H9 (cell line): ENCODE measurements at regions not wholly inside any gene's neighbourhood (a gene's known extent, or its start where the extent isn't known, plus 50 kb on each side); places are given as distances from the start of the nearest gene placed in this dataset.

Experiments
- DNase-seq: peaks from one replicate; pipeline ENCODE4 v3.0.0-alpha.2; 2017
- H2AFZ ChIP-seq: one replicate; pipeline ENCODE4 v1.6.1; 2013; ENCODE audit warnings: mild to moderate bottlenecking, low read length, control low read depth, moderate library complexity
- H2AK5ac ChIP-seq: 2 replicates; pipeline ENCODE4 v1.6.1; 2013; ENCODE audit warnings: low read length, control low read depth, mixed read lengths; ENCODE audit not compliant: insufficient read length
- H2BK120ac ChIP-seq: one replicate; pipeline ENCODE4 v1.6.1; 2013; ENCODE audit warnings: low read depth, mild to moderate bottlenecking, low read length, control low read depth, inconsistent platforms; ENCODE audit not compliant: poor library complexity, severe bottlenecking
- H2BK12ac ChIP-seq: 2 replicates; pipeline ENCODE4 v1.6.1; 2013; ENCODE audit warnings: low read length, control low read depth, mixed read lengths, low read depth; ENCODE audit not compliant: insufficient read length
- H2BK15ac ChIP-seq: 2 replicates; pipeline ENCODE4 v1.6.1; 2013; ENCODE audit warnings: low read depth, low read length, control low read depth
- H2BK20ac ChIP-seq: one replicate; pipeline ENCODE4 v1.6.1; 2013; ENCODE audit warnings: low read depth, mild to moderate bottlenecking, low read length, control low read depth, inconsistent platforms; ENCODE audit not compliant: poor library complexity, severe bottlenecking
- H2BK5ac ChIP-seq: 2 replicates; pipeline ENCODE4 v1.6.1; 2013; ENCODE audit warnings: low read length, control low read depth, mixed read lengths; ENCODE audit not compliant: insufficient read length
- H3K14ac ChIP-seq: 2 replicates; pipeline ENCODE4 v1.6.1; 2013; ENCODE audit warnings: low read length, control low read depth; ENCODE audit not compliant: insufficient read depth
- H3K18ac ChIP-seq: 2 replicates; pipeline ENCODE4 v1.6.1; 2013; ENCODE audit warnings: low read depth, mild to moderate bottlenecking, mixed read lengths, low read length, control low read depth; ENCODE audit not compliant: insufficient read length
- H3K23ac ChIP-seq: 2 replicates; pipeline ENCODE4 v1.6.1; 2013; ENCODE audit warnings: low read length, control low read depth, mixed read lengths, low read depth; ENCODE audit not compliant: insufficient read length
- H3K23me2 ChIP-seq: 2 replicates; pipeline ENCODE4 v1.6.1; 2013; ENCODE audit warnings: low read depth, mild to moderate bottlenecking, mixed read lengths, low read length, control low read depth; ENCODE audit not compliant: insufficient read length, poor library complexity, severe bottlenecking
- H3K27ac ChIP-seq: 2 replicates; pipeline ENCODE4 v1.5.1; 2013; ENCODE audit warnings: low read length, control low read depth, mixed read lengths, low read depth; ENCODE audit not compliant: insufficient read length
- H3K27me3 ChIP-seq: 2 replicates; pipeline ENCODE4 v1.6.1; 2013; ENCODE audit warnings: low read length, control low read depth, inconsistent platforms; ENCODE audit not compliant: insufficient read depth
- H3K4ac ChIP-seq: 2 replicates; pipeline ENCODE4 v1.6.1; 2013; ENCODE audit warnings: low read depth, mild to moderate bottlenecking, control low read depth, inconsistent platforms, low read length, moderate library complexity
- H3K4me1 ChIP-seq: 2 replicates; pipeline ENCODE4 v1.6.1; 2013; ENCODE audit warnings: low read length, control low read depth, inconsistent platforms; ENCODE audit not compliant: insufficient read depth
- H3K4me2 ChIP-seq: 2 replicates; pipeline ENCODE4 v1.6.1; 2013; ENCODE audit warnings: low read length, control low read depth, mixed read lengths; ENCODE audit not compliant: insufficient read length, insufficient read depth
- H3K56ac ChIP-seq: 2 replicates; pipeline ENCODE4 v1.6.1; 2013; ENCODE audit warnings: low read depth, mild to moderate bottlenecking, mixed read lengths, low read length, control low read depth; ENCODE audit not compliant: insufficient read length
- H3K79me1 ChIP-seq: 2 replicates; pipeline ENCODE4 v1.6.1; 2013; ENCODE audit warnings: low read depth, mild to moderate bottlenecking, moderate library complexity, low read length, control low read depth, inconsistent platforms; ENCODE audit not compliant: insufficient read depth, poor library complexity, severe bottlenecking
- H3K79me2 ChIP-seq: 2 replicates; pipeline ENCODE4 v1.6.1; 2013; ENCODE audit warnings: low read length, control low read depth, inconsistent platforms; ENCODE audit not compliant: insufficient read depth
- H3K9ac ChIP-seq: 2 replicates; pipeline ENCODE4 v1.6.1; 2013; ENCODE audit warnings: low read length, control low read depth, mixed read lengths; ENCODE audit not compliant: insufficient read length; ENCODE audit errors: extremely low read depth
- H3K9me3 ChIP-seq: one replicate; pipeline ENCODE4 v1.6.1; 2013; ENCODE audit warnings: low read depth, low read length, inconsistent platforms; ENCODE audit not compliant: control insufficient read depth
- H3T11ph ChIP-seq: one replicate; pipeline ENCODE4 v1.6.1; 2013; ENCODE audit warnings: mild to moderate bottlenecking, low read length, control low read depth, inconsistent platforms
- H4K20me1 ChIP-seq: one replicate; pipeline ENCODE4 v1.6.1; 2013; ENCODE audit not compliant: control insufficient read depth, insufficient read length, insufficient read depth
- H4K5ac ChIP-seq: 2 replicates; pipeline ENCODE4 v1.6.1; 2013; ENCODE audit warnings: low read depth, mild to moderate bottlenecking, mixed read lengths, low read length, control low read depth; ENCODE audit not compliant: insufficient read length
- H4K8ac ChIP-seq: replicated peaks from 2 replicates; pipeline ENCODE4 v1.6.1; 2013; ENCODE audit warnings: low read length, control low read depth, mixed read lengths, low read depth; ENCODE audit not compliant: insufficient read length
- H4K91ac ChIP-seq: 2 replicates; pipeline ENCODE4 v1.6.1; 2013; ENCODE audit warnings: low read depth, mild to moderate bottlenecking, moderate library complexity, mixed read lengths, low read length, control low read depth; ENCODE audit not compliant: insufficient read length
- H3K27ac Mint-ChIP-seq, 3 experiments: 2 replicates in 2 of 3; 3 replicates in 1 of 3; pipeline ENCODE4 v1.8.0; 2020 to 2021; ENCODE audit warnings: mixed read lengths in 3 of 3, mild to moderate bottlenecking in 1 of 3, moderate library complexity in 1 of 3
- H3K27me3 Mint-ChIP-seq: 2 replicates; pipeline ENCODE4 v1.8.0; 2021; ENCODE audit warnings: low read depth, mild to moderate bottlenecking, moderate library complexity, mixed read lengths
- H3K36me3 Mint-ChIP-seq, 3 experiments: 2 replicates in 2 of 3; 3 replicates in 1 of 3; pipeline ENCODE4 v1.8.0; 2020 to 2021; ENCODE audit warnings: low read depth in 3 of 3, mixed read lengths in 3 of 3; ENCODE audit not compliant: insufficient read depth in 1 of 3
- H3K4me1 Mint-ChIP-seq, 2 experiments: 2 replicates each; pipeline ENCODE4 v1.8.0; 2020; ENCODE audit warnings: mixed read lengths in 2 of 2
- H3K4me3 Mint-ChIP-seq, 2 experiments: 2 replicates in 1 of 2; 3 replicates in 1 of 2; pipeline ENCODE4 v1.8.0; 2020 to 2021; ENCODE audit warnings: mild to moderate bottlenecking in 2 of 2, mixed read lengths in 2 of 2, moderate library complexity in 1 of 2
- H3K9me3 Mint-ChIP-seq, 2 experiments: 2 replicates in 1 of 2; 3 replicates in 1 of 2; pipeline ENCODE4 v1.8.0; 2020; ENCODE audit warnings: mild to moderate bottlenecking in 2 of 2, mixed read lengths in 2 of 2, moderate library complexity in 1 of 2
- WGBS: extraction: QIAGEN DNeasy Blood & Tissue Kit; methylation state at CpG from one replicate; pipeline ENCODE4 v1.1.7; 2013; ENCODE audit warnings: missing lambda C conversion rate, low lambda C conversion rate, mixed read lengths; ENCODE audit not compliant: insufficient read length; ENCODE audit errors: extremely low coverage; 5-methylcytosine and 5-hydroxymethylcytosine counted together
- TF ChIP-seq, protein P1 (sequence below): fragments of 200-600 bp; sonication (generic); conservative IDR thresholded peaks from 3 replicates; pipeline ENCODE4 v1.8.0; 2021; ENCODE audit warnings: antibody characterized with exemption, mild to moderate bottlenecking

DNA sequence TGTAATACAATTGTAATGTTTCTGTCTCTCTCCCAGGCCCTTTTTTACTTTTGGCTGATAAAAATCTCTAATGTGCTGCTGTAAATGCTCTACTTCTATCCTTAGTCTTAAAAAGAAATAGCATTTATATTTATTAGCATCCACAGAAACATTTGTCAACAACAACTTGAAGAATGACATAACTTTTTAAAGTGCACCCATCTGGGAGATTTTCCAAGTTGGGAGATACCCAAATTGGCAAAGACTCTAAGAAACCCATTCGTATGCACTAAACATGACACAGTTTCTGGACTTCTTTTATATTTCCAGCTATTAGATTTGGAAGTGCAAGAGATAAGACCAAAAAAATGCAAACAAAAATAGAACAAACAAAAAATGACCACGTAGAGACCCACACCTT is 2287.4 kb upstream of the WWC1 start:
- Histone ChIP-seq H3K23me2 (no peaks in the 10 kb centered on the region), H2BK15ac (no peak overlapping the region), H3K9me3 (no peaks in the 10 kb centered on the region), H3T11ph (no peak overlapping the region), H2BK20ac (no peak overlapping the region), H2AFZ (no peak overlapping the region), H4K91ac (no peak overlapping the region), H3K27me3 (no peaks in the 10 kb centered on the region), H3K27ac (no peak overlapping the region), H3K79me1 (no peaks in the 10 kb centered on the region), H2AK5ac (no peak overlapping the region), H2BK5ac (no peak overlapping the region), H3K4me2 (no peak overlapping the region), H3K4ac (no peak overlapping the region), H3K18ac (no peak overlapping the region), H4K8ac (no peak overlapping the region), H3K4me1 (no peaks in the 10 kb centered on the region), H3K79me2 (no peaks in the 10 kb centered on the region), H4K20me1 (no peaks in the 10 kb centered on the region), H3K14ac (no peak overlapping the region), H2BK12ac (no peak overlapping the region), H3K23ac (no peak overlapping the region), H4K5ac (no peak overlapping the region), H2BK120ac (no peak overlapping the region), H3K9ac (no peak overlapping the region), H3K56ac (no peak overlapping the region)
- Mint-ChIP-seq H3K4me3 (no peak overlapping the region), H3K27ac (no peak overlapping the region; a peak in 1 of 7 replicates), H3K4me1 (peaks cover 14 to 15% of the 10 kb centered on the region in 2 experiments; a peak in 3 of 4 replicates), H3K9me3 (no peaks in the 10 kb centered on the region), H3K36me3 (no peaks in the 10 kb centered on the region), H3K27me3 (no peaks in the 10 kb centered on the region)
- no CpG with 5 or more reads among the region's 2 CpGs for WGBS
- DNase-seq: no peak
- TF ChIP-seq, protein P1, sequence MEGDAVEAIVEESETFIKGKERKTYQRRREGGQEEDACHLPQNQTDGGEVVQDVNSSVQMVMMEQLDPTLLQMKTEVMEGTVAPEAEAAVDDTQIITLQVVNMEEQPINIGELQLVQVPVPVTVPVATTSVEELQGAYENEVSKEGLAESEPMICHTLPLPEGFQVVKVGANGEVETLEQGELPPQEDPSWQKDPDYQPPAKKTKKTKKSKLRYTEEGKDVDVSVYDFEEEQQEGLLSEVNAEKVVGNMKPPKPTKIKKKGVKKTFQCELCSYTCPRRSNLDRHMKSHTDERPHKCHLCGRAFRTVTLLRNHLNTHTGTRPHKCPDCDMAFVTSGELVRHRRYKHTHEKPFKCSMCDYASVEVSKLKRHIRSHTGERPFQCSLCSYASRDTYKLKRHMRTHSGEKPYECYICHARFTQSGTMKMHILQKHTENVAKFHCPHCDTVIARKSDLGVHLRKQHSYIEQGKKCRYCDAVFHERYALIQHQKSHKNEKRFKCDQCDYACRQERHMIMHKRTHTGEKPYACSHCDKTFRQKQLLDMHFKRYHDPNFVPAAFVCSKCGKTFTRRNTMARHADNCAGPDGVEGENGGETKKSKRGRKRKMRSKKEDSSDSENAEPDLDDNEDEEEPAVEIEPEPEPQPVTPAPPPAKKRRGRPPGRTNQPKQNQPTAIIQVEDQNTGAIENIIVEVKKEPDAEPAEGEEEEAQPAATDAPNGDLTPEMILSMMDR: no peak
